D721Med (cell line): ENCODE measurements at regions not wholly inside any gene's neighbourhood (a gene's known extent, or its start where the extent isn't known, plus 50 kb on each side); places are given as distances from the start of the nearest gene placed in this dataset.

Source experiments
- DNase-seq: peaks from one replicate; pipeline ENCODE4 v3.0.0; 2011; ENCODE audit warnings: low spot score; ENCODE audit not compliant: insufficient read length
- FAIRE-seq: peaks from 2 replicates; lab custom pipeline; 2011; peaks lifted over from hg19 to GRCh38; lab: Jason Lieb, UNC
- TF ChIP-seq, protein P1 (sequence below): IDR thresholded peaks from 2 replicates; pipeline ENCODE4 v1.5.1; 2012; ENCODE audit warnings: mild to moderate bottlenecking, control low read depth; ENCODE audit not compliant: insufficient read depth; ENCODE audit errors: missing control alignments

DNA sequence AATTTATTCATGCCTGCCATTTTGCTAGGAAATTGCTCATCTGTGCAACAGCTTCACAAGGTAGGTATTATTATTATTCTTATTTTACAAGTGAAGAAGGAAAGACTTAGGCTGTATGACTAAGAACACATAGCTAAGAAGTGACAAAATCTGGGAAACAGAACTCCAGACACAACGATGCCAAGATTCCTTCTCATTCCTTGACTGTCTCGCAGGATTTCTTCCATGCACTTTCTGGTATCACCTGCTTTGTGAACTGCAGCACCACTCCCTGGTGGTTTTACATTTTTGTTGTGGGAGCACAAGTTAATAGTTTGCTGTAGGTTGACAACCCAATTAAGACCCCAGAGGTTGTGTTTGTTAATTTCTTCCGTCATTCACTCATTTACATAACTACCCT is 188.5 kb downstream of the LACC1 start:
- TF ChIP-seq, protein P1, sequence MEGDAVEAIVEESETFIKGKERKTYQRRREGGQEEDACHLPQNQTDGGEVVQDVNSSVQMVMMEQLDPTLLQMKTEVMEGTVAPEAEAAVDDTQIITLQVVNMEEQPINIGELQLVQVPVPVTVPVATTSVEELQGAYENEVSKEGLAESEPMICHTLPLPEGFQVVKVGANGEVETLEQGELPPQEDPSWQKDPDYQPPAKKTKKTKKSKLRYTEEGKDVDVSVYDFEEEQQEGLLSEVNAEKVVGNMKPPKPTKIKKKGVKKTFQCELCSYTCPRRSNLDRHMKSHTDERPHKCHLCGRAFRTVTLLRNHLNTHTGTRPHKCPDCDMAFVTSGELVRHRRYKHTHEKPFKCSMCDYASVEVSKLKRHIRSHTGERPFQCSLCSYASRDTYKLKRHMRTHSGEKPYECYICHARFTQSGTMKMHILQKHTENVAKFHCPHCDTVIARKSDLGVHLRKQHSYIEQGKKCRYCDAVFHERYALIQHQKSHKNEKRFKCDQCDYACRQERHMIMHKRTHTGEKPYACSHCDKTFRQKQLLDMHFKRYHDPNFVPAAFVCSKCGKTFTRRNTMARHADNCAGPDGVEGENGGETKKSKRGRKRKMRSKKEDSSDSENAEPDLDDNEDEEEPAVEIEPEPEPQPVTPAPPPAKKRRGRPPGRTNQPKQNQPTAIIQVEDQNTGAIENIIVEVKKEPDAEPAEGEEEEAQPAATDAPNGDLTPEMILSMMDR = no peak
- no peak for DNase-seq

DNA sequence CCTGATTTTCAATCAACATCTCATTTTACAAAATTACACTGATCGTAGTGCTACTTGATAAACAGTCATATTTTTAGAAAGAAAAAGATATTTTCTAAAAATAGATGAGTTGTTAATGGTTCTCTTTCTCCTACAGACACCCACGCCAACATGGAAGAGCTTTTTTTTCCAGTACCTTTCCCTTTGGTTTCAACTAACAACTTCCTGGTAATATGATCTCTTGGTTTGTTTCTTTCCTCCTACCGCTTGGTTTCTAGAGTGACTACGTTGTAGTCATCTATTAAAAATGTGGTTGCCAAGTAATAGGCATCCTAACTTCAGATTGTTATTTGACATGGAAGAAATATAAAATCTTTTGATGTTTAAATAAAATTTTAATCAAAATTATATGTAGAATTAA is 189.0 kb downstream of the LACC1 start:
- DNase-seq = no peak
- TF ChIP-seq, protein P1 = no peak
- FAIRE-seq = no peak

More for the DNA sequence above, 188.5 kb downstream of the LACC1 start:
- no peak for FAIRE-seq

DNA sequence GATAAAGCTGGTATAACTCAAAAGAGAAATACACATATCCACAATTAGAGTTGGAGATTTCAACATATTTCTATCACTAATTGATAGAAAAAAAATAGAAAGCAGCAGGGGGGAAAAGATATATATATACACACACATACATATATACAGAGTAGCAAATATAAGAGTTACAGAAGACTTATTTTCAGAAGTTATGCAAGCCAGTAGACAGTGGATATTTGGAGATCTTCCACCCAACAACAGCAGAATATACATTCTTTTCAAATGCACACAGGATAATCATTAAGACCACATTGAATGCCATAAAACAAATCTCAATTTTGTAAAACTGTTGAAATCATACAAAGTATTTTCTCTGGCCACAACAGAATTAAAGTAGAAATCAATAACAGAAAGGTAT is 192.8 kb downstream of the LACC1 start:
- FAIRE-seq (no peak), DNase-seq (no peak)
- TF ChIP-seq, protein P1 = no peak

DNA sequence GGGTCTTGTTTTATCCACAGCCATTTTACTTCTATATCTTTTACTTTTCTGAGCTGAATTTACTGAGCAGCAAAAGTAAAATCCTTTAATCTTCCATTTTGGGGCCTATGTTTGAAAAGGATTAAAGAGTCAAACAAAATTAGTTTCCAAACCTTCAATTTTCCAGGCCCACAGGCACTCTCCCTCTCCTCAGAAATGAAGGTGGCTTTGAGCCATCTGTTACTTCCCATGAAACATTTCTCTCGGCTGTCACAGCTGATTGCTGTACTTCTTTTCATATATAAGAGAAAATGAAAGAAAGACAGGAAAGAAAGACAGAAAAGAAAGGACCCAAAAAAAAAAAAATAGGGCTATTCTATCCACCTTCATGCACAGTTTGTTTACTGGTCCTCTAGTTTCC is 194.9 kb downstream of the LACC1 start:
- TF ChIP-seq, protein P1 = no peak
- FAIRE-seq (no peak), DNase-seq (no peak)

DNA sequence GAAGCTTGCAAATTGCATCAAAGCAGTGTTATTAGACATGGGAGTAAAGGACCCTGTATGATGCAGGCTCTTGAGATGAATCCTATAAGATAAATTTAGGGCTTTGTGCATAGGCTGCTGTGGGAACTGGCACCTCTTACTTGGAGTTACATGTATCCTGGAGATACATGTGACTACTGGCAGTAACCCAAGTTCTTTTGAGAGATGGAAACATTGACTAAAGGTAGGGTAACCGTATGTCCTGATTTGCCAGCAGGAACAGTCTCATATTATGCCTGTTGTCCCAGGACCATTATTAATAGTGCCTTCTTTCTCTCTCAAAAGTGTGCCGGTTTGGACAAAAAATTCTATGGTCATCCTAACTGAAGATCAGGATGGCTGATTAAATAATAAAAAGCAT is 195.4 kb downstream of the LACC1 start:
- FAIRE-seq (no peak), DNase-seq (no peak)
- TF ChIP-seq, protein P1 = no peak

DNA sequence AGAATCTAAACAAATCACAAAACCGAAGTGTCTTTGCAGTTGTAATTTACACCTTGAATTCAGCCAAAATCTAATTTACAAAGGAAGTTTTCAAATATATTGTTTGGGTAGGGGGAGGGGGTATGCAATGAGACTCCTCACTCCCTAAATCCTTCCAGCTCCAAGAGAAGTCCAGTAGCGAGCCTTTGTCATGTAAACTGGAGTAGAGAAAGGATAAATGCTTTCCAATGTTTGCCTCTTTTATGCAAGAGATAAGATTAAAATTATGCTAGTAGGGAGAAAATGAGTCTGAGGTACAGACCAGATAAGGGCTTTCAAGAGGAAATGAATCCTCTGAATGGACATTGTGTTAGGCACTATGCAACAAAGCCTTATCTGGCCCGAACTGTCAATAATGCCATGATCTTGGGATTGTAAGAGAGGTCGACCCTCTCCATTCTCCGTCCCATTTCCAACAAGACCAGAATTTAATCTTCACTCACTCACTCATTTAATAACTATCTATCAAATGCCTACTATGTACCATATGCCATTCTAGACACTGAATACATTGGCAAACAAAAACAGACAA is 199.2 kb downstream of the LACC1 start:
- DNase-seq (no peak), FAIRE-seq (no peak)
- TF ChIP-seq, protein P1 = no peak

DNA sequence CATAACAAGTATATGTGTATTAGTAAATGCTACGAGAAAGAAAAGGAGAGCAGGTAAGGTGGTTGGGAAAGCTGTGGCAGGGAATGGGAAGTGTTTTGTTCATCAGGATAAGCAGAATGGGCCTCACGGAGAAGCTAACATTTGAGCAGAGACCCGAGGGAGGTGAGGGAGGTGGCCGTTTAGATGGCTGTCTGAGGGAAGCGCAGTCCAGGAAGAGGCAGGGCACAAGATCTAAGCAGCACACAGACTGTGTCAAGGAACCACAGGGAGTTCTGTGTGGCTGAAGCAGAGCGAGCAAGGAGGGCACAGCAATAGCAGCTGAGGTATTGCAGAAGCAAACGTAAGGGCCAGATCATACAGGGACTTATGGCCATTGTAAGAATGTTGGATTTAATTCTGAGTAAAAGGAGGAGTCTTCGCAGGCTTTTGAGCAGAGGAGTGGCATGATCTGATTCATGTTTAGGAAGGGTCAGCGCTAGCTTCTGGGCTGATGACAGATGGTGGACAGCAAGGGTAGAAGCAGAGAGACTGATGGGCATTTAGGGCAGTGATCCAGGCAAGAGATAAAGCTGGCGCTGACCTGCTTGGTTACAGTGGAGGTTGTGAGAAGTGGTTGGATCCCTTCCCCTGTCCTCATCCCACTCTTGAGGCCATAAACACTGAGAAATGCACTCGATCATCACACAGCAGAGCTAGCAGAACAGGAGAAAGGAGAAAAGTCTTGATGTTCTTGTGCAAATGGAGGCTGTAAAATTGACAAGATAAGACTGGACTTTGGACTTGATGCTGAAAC is 199.9 kb downstream of the LACC1 start:
- FAIRE-seq (no peak), DNase-seq (no peak)
- TF ChIP-seq, protein P1 = no peak
